HG02938 (cell line): ENCODE measurements at regions not wholly inside any gene's neighbourhood (a gene's known extent, or its start where the extent isn't known, plus 50 kb on each side); places are given as distances from the start of the nearest gene placed in this dataset.

Experiments used
- ATAC-seq: cut with Tn5 transposase; IDR thresholded peaks from one replicate; pipeline ENCODE4 v1.9.1; 2021; ENCODE audit warnings: mild to moderate bottlenecking, moderate library complexity; ENCODE audit not compliant: unreplicated experiment

DNA sequence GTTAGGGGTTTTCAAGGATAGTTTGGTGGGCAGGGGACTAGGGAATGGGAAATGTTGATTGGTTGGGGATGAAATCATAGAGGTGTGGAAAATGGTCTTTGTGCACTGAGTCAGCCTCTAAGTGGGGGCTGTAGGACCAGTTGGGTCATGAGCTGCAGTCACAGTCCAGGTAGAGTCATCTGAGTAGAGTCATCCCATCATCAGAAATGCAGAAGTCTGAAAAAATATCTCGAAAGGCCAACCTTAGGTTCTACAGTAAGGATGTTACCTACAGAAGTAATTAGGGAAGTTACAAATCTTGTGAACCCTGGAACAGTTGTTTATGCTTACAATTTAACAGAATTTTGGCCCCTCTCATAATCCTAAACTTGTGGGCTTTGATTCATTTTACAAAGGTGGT, 63.4 kb upstream of the AP1S2 start:
- ATAC-seq: no peak

DNA sequence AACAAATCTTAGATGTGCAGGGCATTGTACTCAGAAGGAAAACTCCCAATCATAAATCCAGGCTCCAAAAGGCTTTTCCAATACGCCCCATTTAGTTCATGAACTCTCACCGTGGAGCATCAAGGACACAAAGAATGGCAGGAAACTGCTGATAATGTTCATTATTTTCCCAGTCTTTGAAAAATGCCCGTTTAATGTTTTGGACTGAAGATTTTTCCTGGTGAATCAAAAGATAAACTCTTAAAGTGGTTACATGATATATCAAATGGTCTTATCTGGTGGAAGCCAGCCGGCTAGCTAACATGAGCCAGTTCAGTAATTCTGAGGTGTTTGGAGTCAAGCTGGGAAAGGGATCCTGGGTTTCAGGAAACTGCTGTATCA, 62.1 kb upstream of the AP1S2 start:
- ATAC-seq: no peak

DNA sequence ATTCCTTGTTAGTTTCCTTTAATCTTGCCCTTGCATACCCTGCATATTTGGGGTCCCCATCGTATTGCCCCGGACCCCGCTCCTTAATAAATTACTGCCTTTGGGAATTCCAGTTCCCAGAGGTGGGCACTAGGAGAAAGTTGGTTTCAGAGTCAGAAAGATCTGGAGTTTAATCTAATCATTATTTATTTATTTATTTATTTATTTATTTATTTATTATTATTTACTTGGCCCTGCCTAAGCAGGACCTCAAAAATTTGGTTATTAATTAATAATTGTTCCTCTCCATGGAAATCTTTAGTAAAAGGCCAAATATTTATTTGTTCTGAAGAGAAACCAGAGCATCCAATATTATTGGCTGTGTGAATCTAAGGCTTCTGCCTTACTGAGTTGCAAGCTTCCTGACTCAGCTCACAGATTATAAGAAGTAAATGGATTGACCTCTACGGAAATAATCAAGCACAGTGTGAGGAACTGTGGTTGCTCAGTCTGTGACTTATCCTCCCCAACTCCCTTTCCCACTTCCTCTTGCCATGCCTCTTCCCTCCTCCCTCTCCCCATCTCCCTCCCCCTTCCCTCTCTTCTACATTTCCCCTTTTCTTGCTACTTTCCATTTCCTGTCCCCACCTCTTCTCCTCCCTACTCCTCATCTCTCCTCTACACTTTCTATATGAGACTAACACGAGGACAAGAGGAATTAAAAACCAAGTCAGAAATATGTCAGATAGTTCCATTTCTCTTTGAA, 61.5 kb upstream of the AP1S2 start:
- ATAC-seq: no peak

DNA sequence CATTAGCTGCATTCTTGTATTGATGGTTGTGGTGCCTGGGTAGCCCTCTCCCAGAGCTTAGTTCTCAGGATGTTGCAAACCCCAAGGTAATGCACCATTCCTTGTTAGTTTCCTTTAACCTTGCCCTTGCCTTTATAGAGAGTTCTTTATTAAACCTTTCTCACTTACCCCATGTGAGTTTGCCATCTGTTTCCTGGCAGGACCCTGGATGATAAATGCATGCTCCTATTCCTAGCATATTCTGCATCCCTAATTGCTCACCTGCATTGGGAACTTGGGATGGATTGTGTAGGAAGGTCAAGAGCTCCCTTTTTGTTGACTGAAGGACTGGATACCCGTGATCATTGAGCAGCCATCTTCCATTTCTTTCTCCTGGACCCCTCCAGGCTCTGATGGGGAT, 59.9 kb upstream of the AP1S2 start:
- ATAC-seq: no peak

DNA sequence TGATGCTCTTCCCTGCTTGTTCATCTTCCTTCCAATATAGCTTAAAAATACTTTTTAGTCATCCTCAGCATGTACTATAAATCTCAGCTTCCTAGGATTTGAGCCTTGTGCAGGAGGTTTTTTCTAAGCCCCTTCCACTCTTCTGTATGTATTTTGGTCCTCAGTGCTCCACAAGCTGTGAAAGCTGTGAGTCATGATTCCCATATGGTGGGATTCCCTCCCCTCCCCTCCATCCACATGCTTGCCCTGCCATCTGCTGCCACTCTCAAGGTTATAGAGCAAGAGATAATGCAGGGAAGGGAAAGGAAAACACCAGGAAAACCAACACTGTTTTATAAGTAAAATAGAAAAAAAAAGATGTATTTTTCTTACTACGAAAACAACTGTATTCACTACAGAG, 58.5 kb upstream of the AP1S2 start:
- ATAC-seq: no peak

DNA sequence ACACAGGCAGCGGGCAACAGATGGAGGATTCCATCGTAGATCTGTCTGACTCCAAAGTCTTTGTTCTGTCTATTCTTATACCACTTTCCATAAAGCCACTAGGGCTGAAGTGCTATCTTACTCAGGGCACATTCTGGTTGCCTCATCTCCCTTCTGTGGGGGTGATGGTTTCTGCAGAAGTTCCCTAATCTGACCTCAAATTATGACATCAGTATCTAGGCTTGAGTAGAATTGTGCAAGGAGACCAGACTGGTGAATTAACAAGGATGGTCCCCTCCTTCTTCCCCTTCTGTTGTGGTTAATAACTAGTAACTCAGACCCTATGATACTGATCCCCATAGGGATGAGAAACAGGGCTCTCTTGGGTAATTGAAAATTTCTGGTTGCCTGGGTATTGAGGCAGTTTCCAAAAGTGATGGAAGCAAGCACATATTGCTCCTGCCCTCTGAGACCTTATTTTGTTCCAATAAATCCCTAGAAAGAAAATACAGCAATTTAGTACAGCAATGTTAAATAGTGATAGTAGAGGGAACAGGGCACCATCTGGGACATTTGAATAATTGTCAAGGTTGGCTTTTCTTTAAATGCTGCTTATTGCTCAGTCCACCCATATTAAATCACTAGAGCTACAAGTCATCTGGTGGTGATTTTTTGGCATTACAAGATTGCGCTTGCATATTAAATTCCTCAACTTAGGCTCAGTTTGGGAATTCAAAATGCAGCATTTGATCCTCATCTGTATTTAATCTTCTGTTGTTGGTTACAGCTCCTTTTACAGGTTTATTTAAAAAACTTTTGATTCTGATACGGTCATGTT, 57.3 kb upstream of the AP1S2 start:
- no peak for ATAC-seq

DNA sequence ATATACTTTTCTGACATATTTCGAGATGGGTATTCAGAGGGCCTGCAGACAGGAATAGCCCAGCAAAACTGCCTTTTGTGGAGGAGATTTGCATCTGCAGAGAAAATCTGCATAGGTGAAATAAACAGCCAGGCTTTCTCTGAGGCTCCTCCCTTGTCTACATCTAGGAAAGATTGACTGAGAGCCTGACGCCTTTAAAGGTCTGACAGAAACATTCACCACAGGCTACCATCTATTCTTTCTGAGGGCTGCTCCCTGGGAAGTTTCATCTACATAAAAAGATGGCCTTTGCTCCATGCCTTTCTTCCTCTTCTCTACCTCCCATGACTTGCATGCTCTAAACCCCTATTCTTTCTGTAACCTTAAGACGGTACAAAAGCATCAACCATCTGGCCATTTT, 55.0 kb upstream of the AP1S2 start:
- ATAC-seq: no peak

DNA sequence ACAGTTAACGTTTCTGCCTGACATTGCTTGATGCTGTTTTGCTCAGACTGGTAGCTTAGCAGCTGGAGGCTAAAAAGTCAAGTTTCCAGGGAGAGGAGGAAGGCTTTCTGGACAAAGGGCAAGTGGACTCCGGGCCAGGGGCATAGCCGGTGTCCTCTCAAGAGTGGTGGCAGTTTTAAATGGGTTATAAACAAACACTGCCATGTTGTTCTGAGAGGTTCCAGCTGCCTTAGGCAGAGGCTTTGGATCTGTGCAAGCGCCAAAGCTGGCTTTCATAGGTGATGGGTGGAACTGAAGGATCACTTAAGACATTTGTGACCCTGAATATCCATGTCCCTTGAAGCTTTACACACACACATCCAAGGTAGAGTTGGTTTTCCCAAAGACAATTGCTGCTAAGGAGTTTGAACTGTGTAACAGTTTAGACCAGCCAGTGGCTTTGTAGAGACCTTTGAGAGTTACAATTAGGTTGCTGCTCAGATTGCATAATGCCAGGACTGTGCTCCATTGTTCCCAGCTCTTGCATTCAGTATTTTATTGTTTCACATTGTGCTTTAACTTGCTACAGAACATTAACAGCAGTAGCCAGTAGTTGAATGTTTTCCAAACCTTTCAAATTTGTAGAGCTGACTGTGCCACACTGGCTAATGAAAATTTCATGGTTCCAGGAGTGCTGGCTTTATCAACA, 54.1 kb upstream of the AP1S2 start:
- no peak for ATAC-seq

DNA sequence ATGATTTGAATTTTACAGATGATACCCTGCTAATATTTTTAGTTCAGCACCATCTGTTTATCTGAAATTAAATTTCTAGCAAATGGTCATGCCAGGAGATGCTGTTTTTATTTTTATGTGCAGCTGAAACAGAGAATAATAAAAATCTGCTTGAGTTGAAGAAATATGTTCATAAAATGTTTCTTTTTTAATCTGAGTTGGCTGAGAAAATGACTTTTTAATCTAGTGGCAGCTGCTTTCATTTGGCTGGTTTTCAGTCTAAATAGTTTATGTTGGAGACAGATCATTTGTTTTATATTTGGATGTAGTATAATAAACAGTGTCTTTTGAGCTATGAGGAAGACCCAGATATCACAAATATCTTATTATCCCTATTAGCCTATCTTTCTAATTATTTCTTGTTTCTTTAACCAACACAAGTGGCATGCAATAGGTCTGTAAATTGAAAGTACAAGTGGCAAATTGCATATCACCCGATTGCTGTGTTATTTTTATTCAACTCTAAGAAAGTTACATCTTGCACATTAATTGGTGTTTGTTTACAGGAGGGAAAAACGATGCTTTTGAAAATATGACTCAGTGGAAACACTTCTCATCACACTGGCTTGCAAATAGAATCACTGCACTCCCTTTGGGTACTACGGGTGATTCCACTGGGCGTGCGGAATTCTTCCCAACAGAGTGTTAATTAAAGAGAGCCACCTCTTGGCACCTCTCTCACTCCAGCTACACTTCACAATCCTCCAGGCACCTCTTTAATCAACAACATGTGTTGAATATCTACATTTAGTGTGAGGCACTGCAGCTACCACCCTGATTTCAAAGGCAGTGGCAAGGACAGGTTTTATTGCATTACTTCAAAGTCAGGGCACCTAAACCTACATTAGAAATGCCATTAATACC, 51.7 kb upstream of the AP1S2 start:
- no peak for ATAC-seq
